GM18505 (cell line): ENCODE measurements at regions not wholly inside any gene's neighbourhood (a gene's known extent, or its start where the extent isn't known, plus 50 kb on each side); places are given as distances from the start of the nearest gene placed in this dataset.
"Not testable (repeated sequence)": the region's sequence is repeated elsewhere in the genome, so short reads cannot be mapped to it uniquely, and the experiment has no call there.

Source experiments
- ATAC-seq: cut with Tn5 transposase; IDR thresholded peaks from one replicate; pipeline ENCODE4 v1.9.1; 2021; ENCODE audit not compliant: unreplicated experiment
- POLR2A ChIP-seq: IDR thresholded peaks from 4 replicates; pipeline ENCODE4 v1.6.1; 2011; ENCODE audit warnings: borderline replicate concordance; ENCODE audit not compliant: insufficient read depth, insufficient read length; ENCODE audit errors: extremely low read depth

GRCh38 chr9:38175423-38175822 lies 106.4 kb upstream of the SHB start:
- no peak for ATAC-seq
- no peak for TF ChIP-seq POLR2A

GRCh38 chr9:38172586-38172985 lies 103.6 kb upstream of the SHB start:
- TF ChIP-seq POLR2A: no peak

GRCh38 chr9:38171926-38172325 lies 102.9 kb upstream of the SHB start:
- no peak for TF ChIP-seq POLR2A
- no peak for ATAC-seq

More at GRCh38 chr9:38172586-38172985, 103.6 kb upstream of the SHB start:
- no peak for ATAC-seq

GRCh38 chr9:38171538-38171884 lies 102.5 kb upstream of the SHB start:
- ATAC-seq: no peak

GRCh38 chr9:38170763-38171537 lies 101.9 kb upstream of the SHB start:
- ATAC-seq: not testable (repeated sequence)

More at GRCh38 chr9:38171538-38171884, 102.5 kb upstream of the SHB start:
- TF ChIP-seq POLR2A: no peak

- not testable (repeated sequence) for ATAC-seq
These were observed 101.1 kb upstream of the SHB start for GRCh38 chr9:38170155-38170554.

- no peak for TF ChIP-seq POLR2A
- ATAC-seq: no peak
These were observed 97.5 kb upstream of the SHB start for GRCh38 chr9:38166501-38166900.

GRCh38 chr9:38164659-38165221 lies 95.7 kb upstream of the SHB start:
- no peak for ATAC-seq
- TF ChIP-seq POLR2A: no peak

GRCh38 chr9:38163518-38163917 lies 94.5 kb upstream of the SHB start:
- no peak for TF ChIP-seq POLR2A
- ATAC-seq: no peak

- no peak for ATAC-seq
- no peak for TF ChIP-seq POLR2A
These were observed 93.5 kb upstream of the SHB start for GRCh38 chr9:38162332-38163211.

GRCh38 chr9:38160613-38161215 lies 91.7 kb upstream of the SHB start:
- ATAC-seq: no peak
- TF ChIP-seq POLR2A: no peak

- no peak for TF ChIP-seq POLR2A
- ATAC-seq: no peak
These were observed 90.6 kb upstream of the SHB start for GRCh38 chr9:38159599-38159998.

GRCh38 chr9:38158628-38159027 lies 89.6 kb upstream of the SHB start:
- ATAC-seq: no peak
- no peak for TF ChIP-seq POLR2A
